ENCODE measurements at regions not wholly inside any gene's neighbourhood (a gene's known extent, or its start where the extent isn't known, plus 50 kb on each side); places are given as distances from the start of the nearest gene placed in this dataset.

DNA sequence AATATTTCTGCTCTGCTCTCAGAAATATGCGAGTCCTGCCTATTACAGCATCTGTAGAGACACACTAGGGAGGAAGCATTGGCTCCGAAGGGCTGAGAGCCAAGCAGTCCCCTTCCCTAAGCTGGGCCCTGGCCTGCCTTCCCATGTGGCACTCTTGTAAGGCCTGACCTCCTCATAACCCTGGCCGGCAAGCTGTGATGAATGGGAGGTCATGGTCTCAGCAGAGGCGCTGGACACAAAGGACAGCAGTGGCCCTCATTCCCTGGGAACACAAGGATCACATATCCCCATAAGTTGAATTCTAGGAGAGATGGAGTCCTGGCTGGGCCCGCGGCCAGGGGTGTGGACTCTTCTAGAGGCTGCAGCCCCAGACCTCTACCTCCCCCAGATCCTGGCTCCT lies 483.3 kb downstream of the ZNF536 start:
- TF ChIP-seq, protein P1, sequence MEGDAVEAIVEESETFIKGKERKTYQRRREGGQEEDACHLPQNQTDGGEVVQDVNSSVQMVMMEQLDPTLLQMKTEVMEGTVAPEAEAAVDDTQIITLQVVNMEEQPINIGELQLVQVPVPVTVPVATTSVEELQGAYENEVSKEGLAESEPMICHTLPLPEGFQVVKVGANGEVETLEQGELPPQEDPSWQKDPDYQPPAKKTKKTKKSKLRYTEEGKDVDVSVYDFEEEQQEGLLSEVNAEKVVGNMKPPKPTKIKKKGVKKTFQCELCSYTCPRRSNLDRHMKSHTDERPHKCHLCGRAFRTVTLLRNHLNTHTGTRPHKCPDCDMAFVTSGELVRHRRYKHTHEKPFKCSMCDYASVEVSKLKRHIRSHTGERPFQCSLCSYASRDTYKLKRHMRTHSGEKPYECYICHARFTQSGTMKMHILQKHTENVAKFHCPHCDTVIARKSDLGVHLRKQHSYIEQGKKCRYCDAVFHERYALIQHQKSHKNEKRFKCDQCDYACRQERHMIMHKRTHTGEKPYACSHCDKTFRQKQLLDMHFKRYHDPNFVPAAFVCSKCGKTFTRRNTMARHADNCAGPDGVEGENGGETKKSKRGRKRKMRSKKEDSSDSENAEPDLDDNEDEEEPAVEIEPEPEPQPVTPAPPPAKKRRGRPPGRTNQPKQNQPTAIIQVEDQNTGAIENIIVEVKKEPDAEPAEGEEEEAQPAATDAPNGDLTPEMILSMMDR (IDR thresholded peaks at IDR 0.05; ENCODE audit: extremely low read depth, missing control alignments), result no peak
- DNase-seq (ENCODE audit: low spot score), result no peak

DNA sequence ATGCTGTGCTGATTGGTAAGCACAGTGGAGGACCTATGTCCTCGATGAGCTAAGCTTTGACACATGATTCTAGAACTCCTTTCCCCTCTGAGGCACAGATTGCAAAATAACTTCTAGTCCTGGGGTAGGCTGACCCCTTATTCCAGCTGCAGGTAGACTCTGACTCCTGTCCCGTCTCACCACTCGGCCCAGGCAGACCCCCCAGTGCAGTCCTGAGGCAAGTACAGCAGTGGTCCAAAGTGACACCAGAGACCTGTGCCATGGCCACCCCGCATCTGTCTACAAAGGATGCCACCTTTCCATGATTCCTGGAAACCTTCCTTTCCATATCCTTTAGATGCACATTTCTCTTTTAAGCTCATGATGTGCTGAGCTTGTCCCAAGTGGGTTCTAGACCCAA lies 482.5 kb downstream of the ZNF536 start:
- no peak for DNase-seq (ENCODE audit: low spot score)
- TF ChIP-seq, protein P1 (IDR thresholded peaks at IDR 0.05; ENCODE audit: extremely low read depth, missing control alignments), result no peak

DNA sequence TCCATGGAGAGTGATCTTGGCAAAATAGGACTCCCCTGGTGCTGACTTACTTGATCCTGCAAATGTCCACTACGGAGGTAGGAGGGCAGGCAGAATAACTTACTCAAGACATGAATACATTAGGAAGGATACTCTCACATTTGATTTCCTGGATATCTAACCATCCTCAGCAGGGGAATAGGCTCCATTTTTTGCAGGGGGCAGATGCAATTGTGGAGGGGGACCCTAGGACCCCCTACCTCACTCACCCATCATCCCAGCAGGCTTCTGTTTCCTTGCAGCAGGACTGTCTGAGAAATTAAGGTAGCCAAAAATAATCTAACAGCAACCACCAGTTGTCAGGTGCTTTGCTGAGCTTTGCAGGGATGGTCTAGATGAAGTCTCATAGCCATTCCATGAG lies 482.0 kb downstream of the ZNF536 start:
- no peak for DNase-seq (ENCODE audit: low spot score)
- TF ChIP-seq, protein P1 (IDR thresholded peaks at IDR 0.05; ENCODE audit: extremely low read depth, missing control alignments), result no peak

DNA sequence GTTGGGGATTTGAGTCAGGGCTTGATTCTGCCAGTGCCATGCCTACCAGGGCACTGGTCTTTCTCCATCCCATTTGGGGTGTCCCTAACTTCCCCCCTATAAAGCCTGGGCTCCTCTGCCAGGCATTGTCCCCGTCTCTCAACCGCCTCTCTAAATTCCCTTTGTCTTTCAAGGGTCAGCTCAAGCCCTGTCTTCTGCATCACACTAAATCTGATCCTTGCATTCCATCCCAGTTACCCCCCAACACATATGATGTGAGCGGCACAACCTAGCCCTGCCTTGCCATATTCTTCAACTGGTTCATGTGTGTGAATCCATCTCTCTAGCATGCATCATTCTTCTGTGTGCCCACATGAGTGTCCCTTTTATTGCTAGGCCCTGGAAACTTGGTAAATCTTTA lies 480.9 kb downstream of the ZNF536 start:
- no peak for DNase-seq (ENCODE audit: low spot score)
- TF ChIP-seq, protein P1 (IDR thresholded peaks at IDR 0.05; ENCODE audit: extremely low read depth, missing control alignments), result no peak

DNA sequence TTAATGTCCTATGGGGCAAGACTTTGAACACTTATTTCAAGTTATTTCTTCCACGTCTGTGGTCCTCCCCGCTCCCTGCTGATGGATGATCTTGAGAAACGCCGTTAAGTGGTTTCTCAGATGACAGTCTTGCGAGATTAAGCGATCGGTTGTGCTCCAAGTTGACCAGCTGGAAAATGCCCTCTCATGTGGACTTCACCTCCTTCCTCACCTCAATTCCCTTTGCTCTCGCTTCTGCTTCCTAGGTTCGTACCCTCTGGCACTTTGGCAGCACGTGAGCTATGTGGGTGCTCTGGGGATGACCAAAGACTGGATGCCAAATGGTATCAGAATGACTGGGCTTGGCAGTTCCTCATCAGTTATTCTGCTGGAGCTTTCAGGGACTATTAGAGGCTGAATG lies 480.0 kb downstream of the ZNF536 start:
- no peak for DNase-seq (ENCODE audit: low spot score)
- TF ChIP-seq, protein P1 (IDR thresholded peaks at IDR 0.05; ENCODE audit: extremely low read depth, missing control alignments), result no peak

DNA sequence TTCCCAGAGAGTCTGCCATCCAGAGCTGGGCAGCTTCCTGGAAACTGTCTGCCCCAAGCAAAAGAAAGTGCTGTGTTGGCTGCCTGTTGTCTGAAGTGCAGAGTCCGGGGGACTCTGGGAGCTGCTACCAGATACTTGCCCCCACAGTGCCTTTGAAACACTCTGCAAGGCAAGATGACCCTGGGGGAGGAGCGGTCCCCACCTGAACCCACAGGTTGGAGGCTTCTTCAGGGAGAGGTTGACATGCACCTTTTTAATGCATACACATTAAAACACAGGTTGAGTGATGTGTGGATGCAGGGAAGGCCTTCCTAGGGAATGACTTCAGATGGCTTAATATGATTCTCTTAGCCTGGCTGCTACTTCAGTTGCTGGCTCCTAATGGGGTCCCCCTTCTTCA lies 479.5 kb downstream of the ZNF536 start:
- no peak for DNase-seq (ENCODE audit: low spot score)
- TF ChIP-seq, protein P1 (IDR thresholded peaks at IDR 0.05; ENCODE audit: extremely low read depth, missing control alignments), result no peak

DNA sequence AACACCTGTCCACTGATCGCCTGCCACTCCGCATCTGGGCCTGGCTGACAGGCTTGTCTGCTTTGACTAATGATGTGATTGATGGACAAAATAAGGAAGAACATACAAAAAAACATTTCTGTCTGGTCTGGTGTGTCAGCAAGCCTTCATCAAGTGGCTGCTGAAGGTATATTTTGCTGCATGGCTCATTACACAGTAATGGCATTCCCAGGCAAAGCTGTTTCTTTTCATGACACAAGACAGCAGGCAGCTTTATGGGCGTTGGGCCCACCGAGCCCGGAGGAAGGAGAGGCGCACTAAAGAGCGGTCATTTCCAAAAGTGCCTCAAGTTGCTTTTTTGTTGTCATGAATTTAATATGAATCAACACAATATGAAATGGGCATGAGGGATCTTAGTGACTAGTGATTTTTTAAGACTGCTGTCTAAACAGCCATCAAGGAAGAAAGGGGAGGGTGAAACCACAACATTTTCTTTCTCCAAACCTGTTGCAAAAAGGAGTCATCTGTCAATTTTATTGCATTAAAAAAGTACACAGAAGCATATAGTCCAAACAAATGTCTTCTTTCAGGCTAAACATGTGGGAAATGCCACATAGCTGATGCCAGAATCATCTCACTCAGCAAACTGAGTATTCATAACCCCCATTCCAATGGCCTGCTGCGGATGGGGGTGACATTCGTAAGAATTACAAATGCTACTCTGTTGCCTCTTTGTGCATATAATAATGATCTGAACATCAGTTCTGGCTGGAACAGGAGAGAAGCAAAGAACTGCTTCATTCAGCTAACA lies 476.6 kb downstream of the ZNF536 start:
- DNase-seq (ENCODE audit: low spot score), result no peak
- TF ChIP-seq, protein P1 (IDR thresholded peaks at IDR 0.05; ENCODE audit: extremely low read depth, missing control alignments), result no peak
